Smooth muscle cell (in vitro differentiated cells): ENCODE measurements at regions not wholly inside any gene's neighbourhood (a gene's known extent, or its start where the extent isn't known, plus 50 kb on each side); places are given as distances from the start of the nearest gene placed in this dataset.

ENCODE experiments used
- DNase-seq: peaks from one replicate; lab custom pipeline; 2025; ENCODE audit not compliant: unreplicated experiment; lab: John Stamatoyannopoulos, UW
- H2AFZ ChIP-seq: fragments of 200-600 bp; sonication (generic); 2 replicates; pipeline ENCODE4 v1.6.0; 2016; ENCODE audit warnings: antibody characterized with exemption, low read depth, mild to moderate bottlenecking
- H3F3A ChIP-seq: fragments of 200-600 bp; sonication (generic); 2 replicates; pipeline ENCODE4 v1.6.0; 2017; ENCODE audit warnings: antibody characterized with exemption, low read depth
- H3K27ac ChIP-seq: fragments of 200-600 bp; sonication (generic); 2 replicates; pipeline ENCODE4 v1.5.1; 2016; ENCODE audit warnings: low read depth, mild to moderate bottlenecking
- H3K27me3 ChIP-seq: fragments of 200-600 bp; sonication (generic); 2 replicates; pipeline ENCODE4 v1.6.1; 2016; ENCODE audit warnings: low read depth, mild to moderate bottlenecking
- H3K36me3 ChIP-seq: fragments of 200-600 bp; sonication (generic); 2 replicates; pipeline ENCODE4 v1.5.1; 2016; ENCODE audit warnings: low read depth
- H3K4me1 ChIP-seq: fragments of 200-600 bp; sonication (generic); 2 replicates; pipeline ENCODE4 v1.5.1; 2016; ENCODE audit warnings: low read depth
- H3K4me2 ChIP-seq: fragments of 200-600 bp; sonication (generic); 2 replicates; pipeline ENCODE4 v1.6.0; 2016; ENCODE audit warnings: mild to moderate bottlenecking
- H3K4me3 ChIP-seq: fragments of 200-600 bp; sonication (generic); 2 replicates; pipeline ENCODE4 v1.5.1; 2016; ENCODE audit warnings: mild to moderate bottlenecking
- H3K79me2 ChIP-seq: fragments of 200-600 bp; sonication (generic); 2 replicates; pipeline ENCODE4 v1.6.0; 2016; ENCODE audit warnings: low read depth, mild to moderate bottlenecking
- H3K9ac ChIP-seq: fragments of 200-600 bp; sonication (generic); 2 replicates; pipeline ENCODE4 v1.6.0; 2016; ENCODE audit warnings: low read depth
- H3K9me3 ChIP-seq: fragments of 200-600 bp; sonication (generic); replicated peaks from 2 replicates; pipeline ENCODE4 v1.5.1; 2016; ENCODE audit warnings: low read depth
- H4K20me1 ChIP-seq: fragments of 200-600 bp; sonication (generic); 2 replicates; pipeline ENCODE4 v1.6.0; 2016; ENCODE audit warnings: low read depth
- WGBS: methylation state at CpG from one replicate; pipeline ENCODE4 v1.1.7; 2016; ENCODE audit warnings: low lambda C conversion rate; 5-methylcytosine and 5-hydroxymethylcytosine counted together
- TF ChIP-seq, protein P1 (sequence below): fragments of 200-600 bp; sonication (generic); IDR thresholded peaks from 2 replicates; pipeline ENCODE4 v1.5.1; 2017; ENCODE audit warnings: borderline replicate concordance, mild to moderate bottlenecking, antibody characterized with exemption; ENCODE audit not compliant: insufficient read depth, poor library complexity, severe bottlenecking

DNA sequence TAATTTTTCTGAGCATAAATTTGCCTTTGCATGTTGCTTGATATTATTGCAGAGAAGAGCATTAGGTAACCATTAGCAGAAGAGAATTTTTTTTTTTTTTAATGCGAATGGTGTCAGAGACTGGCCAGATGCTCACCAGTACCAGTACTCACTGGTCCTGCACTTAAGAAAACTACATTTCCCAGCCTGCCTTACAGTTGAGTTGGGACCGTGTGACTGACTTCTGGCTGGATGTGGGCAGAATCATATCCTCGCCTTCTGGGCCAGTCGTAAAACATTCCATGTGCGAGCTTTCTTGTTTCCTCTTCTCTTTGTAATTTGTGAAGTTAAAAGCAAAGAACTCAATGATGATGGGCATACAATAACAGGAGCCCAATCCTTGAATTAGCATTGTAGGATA, 132.4 kb downstream of the LRRC30 start:
- no peak overlapping the region for H3K4me3 ChIP-seq
- no peaks in the 10 kb centered on the region for H4K20me1 ChIP-seq
- H3K4me2 ChIP-seq, result no peak overlapping the region
- 66% methylated on average over 5 of the region's 5 CpGs for WGBS
- no peaks in the 10 kb centered on the region for H3K9me3 ChIP-seq
- no peak overlapping the region for H3K27ac ChIP-seq
- H2AFZ ChIP-seq, result no peak overlapping the region
- no peaks in the 10 kb centered on the region for H3K79me2 ChIP-seq
- H3K27me3 ChIP-seq, result no peaks in the 10 kb centered on the region
- no peaks in the 10 kb centered on the region for H3K4me1 ChIP-seq
- no peaks in the 10 kb centered on the region for H3K36me3 ChIP-seq
- DNase-seq, result no peak
- TF ChIP-seq, protein P1, sequence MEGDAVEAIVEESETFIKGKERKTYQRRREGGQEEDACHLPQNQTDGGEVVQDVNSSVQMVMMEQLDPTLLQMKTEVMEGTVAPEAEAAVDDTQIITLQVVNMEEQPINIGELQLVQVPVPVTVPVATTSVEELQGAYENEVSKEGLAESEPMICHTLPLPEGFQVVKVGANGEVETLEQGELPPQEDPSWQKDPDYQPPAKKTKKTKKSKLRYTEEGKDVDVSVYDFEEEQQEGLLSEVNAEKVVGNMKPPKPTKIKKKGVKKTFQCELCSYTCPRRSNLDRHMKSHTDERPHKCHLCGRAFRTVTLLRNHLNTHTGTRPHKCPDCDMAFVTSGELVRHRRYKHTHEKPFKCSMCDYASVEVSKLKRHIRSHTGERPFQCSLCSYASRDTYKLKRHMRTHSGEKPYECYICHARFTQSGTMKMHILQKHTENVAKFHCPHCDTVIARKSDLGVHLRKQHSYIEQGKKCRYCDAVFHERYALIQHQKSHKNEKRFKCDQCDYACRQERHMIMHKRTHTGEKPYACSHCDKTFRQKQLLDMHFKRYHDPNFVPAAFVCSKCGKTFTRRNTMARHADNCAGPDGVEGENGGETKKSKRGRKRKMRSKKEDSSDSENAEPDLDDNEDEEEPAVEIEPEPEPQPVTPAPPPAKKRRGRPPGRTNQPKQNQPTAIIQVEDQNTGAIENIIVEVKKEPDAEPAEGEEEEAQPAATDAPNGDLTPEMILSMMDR, result no peak
- H3K9ac ChIP-seq, result no peak overlapping the region
- H3F3A ChIP-seq, result no peaks in the 10 kb centered on the region

DNA sequence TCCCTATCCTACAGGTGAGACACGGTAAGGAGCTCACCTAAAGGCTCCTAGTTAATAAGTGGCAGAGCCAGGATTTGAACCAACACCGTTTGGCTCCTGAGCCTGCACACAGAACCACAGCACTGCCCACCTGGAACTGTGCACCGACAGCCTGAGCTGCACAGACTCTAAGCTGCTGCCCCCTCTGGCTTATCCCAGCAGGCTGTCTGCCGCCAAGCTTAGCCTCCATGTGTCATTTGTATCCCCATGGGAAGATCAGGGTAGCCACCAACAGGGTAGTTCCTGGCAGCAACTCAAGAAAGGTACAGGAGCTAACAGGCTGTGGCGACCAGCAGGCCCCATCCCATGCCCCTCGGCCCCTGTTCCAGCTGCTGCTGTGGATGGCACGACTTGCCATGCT, 135.7 kb downstream of the LRRC30 start:
- no peaks in the 10 kb centered on the region for H3K9me3 ChIP-seq
- no peaks in the 10 kb centered on the region for H3K4me1 ChIP-seq
- no peak overlapping the region for H3K9ac ChIP-seq
- H3K27me3 ChIP-seq, result no peaks in the 10 kb centered on the region
- no peaks in the 10 kb centered on the region for H3K36me3 ChIP-seq
- no peak overlapping the region for H2AFZ ChIP-seq
- 86% methylated on average over 7 of the region's 7 CpGs for WGBS
- H3K79me2 ChIP-seq, result no peaks in the 10 kb centered on the region
- H3K27ac ChIP-seq, result no peak overlapping the region
- no peak overlapping the region for H3K4me3 ChIP-seq
- no peak for DNase-seq
- H3K4me2 ChIP-seq, result no peak overlapping the region
- H3F3A ChIP-seq, result no peaks in the 10 kb centered on the region
- no peaks in the 10 kb centered on the region for H4K20me1 ChIP-seq
- TF ChIP-seq, protein P1, result no peak

DNA sequence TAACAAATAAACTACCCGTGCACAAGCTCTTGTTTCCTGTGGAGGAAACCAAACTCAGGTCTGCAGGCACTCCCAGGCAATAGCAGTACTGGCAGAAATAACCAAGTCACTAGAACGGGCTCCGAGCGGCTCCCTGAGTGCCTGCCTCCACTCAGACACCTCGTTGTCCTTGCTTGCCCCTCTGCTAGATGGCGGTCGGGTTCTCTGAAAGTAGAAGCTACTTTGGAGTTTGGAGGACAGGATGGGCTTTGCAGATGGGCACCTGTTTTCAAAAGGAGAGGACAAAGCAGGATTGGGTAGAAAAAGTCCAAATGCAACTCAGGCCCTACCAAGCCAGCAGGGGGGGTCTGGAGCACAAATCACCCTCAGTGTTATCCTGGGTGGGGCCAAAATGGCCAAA, 136.4 kb downstream of the LRRC30 start:
- no peaks in the 10 kb centered on the region for H3K27me3 ChIP-seq
- TF ChIP-seq, protein P1, result no peak
- WGBS, result 77% methylated on average over 7 of the region's 7 CpGs
- no peaks in the 10 kb centered on the region for H3K79me2 ChIP-seq
- H3K36me3 ChIP-seq, result no peaks in the 10 kb centered on the region
- H3K27ac ChIP-seq, result no peak overlapping the region
- H3K4me3 ChIP-seq, result no peak overlapping the region
- H2AFZ ChIP-seq, result no peak overlapping the region
- H3K4me1 ChIP-seq, result no peaks in the 10 kb centered on the region
- H3K4me2 ChIP-seq, result no peak overlapping the region
- no peak for DNase-seq
- no peak overlapping the region for H3K9ac ChIP-seq
- H4K20me1 ChIP-seq, result no peaks in the 10 kb centered on the region
- no peaks in the 10 kb centered on the region for H3K9me3 ChIP-seq
- no peaks in the 10 kb centered on the region for H3F3A ChIP-seq

DNA sequence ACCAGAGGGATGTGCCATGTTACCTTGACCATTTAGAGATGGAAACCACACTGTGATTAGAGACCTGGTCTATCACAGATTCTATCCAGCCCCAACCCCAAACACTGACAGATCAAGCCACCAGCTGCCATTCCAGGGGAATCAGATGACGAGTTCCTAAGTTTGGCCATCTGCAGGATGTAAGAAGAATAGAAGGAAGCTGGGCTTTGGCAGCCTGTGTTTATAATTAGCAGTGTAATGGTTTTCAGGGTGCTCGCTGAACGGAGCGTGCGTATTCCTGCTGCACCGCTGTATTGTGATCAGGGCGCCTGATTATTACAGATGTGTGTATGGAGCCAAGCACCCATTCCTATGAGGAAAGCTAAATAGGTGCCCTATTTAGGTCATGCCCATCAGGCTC, 138.1 kb downstream of the LRRC30 start:
- no peak for DNase-seq
- Histone ChIP-seq H3K27ac (no peak overlapping the region), H2AFZ (no peak overlapping the region), H3K36me3 (no peaks in the 10 kb centered on the region), H3K4me2 (no peak overlapping the region), H3F3A (no peaks in the 10 kb centered on the region), H3K27me3 (no peaks in the 10 kb centered on the region), H3K4me3 (no peak overlapping the region), H4K20me1 (no peaks in the 10 kb centered on the region), H3K9ac (no peak overlapping the region), H3K4me1 (no peaks in the 10 kb centered on the region), H3K79me2 (no peaks in the 10 kb centered on the region), H3K9me3 (no peaks in the 10 kb centered on the region)
- WGBS, result 96% methylated on average over 7 of the region's 7 CpGs
- TF ChIP-seq, protein P1, result no peak
